Liver (tissue), 3 donors: ENCODE measurements at regions not wholly inside any gene's neighbourhood (a gene's known extent, or its start where the extent isn't known, plus 50 kb on each side); places are given as distances from the start of the nearest gene placed in this dataset.

Source experiments
- CTCF ChIP-seq: fragments of 150-350 bp; IDR thresholded peaks from 2 replicates; pipeline ENCODE4 v1.5.1; 2017; ENCODE audit warnings: improper control_type of control experiment, low read depth, low read length; ENCODE audit not compliant: missing input control
- JUND ChIP-seq, 2 donors: IDR thresholded peaks; 2 replicates each; pipeline ENCODE4 v1.6.1; 2016; ENCODE audit warnings: antibody characterized with exemption in 2 of 2
- MAX ChIP-seq: IDR thresholded peaks from 2 replicates; pipeline ENCODE4 v1.6.1; 2016; ENCODE audit warnings: antibody characterized with exemption
- donor health status: healthy.
- donor health status: healthy.

- no peak for TF ChIP-seq CTCF
- TF ChIP-seq MAX: no peak
- TF ChIP-seq JUND (IDR thresholded peaks at IDR 0.05): no peak
These were observed 272.1 kb upstream of the EYS start for GRCh38 chr6:65979120-65979519.
